NK-92 treated with Interleukin-12 subunit alpha and Interleukin-12 subunit beta, amount 100 ng/mL, for 24 hours (cell line): ENCODE measurements at regions not wholly inside any gene's neighbourhood (a gene's known extent, or its start where the extent isn't known, plus 50 kb on each side); places are given as distances from the start of the nearest gene placed in this dataset.

Source experiments
- DNase-seq: peaks from one replicate; lab custom pipeline; 2025; lab: John Stamatoyannopoulos, UW

DNA sequence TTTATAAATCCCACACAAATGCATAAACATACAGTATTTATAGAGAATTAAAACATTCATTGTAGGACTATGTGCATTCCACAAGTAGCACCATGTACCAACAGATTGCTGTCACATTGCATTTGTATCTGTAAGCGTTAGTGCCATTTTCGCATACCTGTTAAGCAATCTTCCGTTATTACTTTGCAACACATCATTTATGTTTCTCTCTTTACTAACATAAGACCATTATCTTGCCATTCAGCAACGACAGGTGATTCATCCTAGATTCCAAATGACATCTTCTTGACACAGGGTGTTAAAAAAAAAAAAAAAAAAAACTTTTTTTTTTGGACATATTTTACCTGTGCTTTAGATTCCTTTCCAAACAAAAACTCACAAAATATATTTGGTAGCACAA is 511.8 kb downstream of the ELAVL2 start:
- no peak for DNase-seq

DNA sequence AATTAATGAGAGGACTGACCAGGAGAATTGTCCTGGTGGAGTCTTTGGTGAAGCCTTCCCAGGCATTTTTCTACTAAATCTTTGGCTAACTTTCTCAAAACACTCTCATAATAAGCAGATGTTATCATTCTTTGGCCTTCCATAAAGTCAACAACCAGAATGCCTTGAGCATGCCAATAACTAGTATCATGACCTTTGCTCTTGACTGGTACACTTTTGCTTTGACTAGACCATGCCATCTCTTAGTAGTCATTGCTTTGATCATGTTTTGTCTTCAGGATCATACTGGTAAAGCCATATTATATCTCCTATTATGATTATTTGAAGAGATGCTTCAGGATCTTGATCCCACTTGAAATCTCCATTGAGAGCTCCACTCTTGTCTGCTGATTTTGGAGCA is 506.9 kb downstream of the ELAVL2 start:
- DNase-seq = no peak

DNA sequence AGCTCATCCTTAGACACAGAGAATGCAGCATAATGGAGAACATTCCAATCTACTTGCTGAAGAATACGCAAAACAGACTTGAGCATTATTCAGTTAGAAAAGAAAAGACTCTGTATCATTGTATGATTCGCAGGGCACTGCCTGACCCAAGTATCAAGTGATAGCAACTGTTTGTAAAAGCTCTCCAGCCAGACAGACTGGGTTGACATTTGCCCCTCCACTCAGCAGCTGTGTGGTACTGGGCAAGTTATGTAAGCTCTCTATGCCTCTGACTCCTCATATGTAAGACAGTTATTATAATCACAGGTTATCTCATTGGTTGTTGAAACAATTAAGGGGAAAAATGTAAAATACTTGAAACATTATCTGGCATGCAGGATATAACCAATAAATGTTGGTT is 505.0 kb downstream of the ELAVL2 start:
- DNase-seq = no peak

DNA sequence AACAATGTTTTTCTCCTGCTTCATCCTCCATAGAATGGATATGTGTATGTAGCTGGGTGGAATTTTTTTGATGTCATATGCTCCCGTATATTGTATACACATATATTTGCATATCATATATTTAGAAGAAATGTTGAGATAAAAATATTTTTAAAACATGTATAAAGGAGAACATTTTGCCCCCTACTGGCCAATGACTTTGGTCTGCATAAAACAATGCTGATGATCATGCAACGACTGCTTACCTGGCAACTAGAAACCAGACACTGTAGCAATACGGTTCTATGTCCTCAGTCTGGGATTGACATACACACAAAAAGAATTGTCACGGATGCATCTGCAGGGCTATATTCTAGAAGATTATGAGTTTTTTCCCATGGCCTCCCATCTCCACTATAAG is 503.6 kb downstream of the ELAVL2 start:
- DNase-seq = no peak

DNA sequence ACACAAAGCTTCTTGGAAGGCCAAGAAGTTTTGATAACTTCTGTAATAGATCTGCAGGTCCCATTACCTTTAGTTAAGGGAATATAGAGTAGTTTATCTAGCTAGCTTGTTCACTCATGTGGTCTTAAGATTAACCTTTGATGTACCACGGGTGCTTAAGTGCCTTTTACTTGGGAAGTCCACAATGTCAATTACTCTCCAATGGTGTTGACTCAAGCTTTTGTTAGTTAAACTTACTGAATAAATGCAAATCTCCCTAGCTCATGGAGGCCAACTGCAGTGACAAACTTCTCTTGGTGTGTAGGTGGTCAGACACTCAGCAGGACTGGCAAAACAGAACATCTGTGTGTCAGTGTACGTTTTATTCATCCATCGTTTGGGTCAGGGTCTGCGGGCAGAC is 501.5 kb downstream of the ELAVL2 start:
- no peak for DNase-seq

DNA sequence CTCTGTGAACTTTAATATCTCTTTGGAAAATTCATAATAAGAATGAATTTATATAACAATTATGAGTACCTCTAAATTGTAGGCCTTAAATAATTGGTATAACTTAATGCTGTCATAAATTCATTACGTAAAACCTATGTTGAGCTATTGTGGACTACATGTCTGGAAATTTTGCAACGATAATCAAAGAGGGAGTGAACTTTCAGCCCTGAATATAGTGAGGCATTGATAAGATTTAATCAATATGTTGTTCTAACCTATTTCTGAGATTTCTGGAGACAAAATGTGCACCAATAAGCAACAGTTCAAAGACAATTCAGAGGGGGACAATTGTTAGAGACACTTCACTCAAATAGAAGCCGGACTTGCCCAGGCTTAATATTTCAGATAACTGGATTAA is 499.4 kb downstream of the ELAVL2 start:
- DNase-seq = no peak

DNA sequence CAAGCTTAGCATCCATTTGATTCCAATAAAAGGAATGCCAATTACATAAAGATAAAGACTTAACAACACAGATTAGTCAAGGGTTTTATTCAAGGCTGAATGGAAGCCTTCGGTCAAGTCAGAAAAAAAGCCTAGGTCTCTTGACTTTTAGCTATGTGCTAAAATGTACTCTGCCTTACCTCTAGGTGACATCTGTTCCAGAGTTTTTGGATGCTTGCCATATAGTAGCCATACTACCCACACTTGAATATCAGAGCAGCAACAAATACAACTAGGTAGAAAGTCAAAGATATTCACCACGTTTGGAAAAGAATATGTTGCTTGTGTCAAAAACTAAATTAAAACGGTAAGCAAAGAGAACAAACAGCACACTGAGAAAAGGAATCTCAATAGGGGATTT is 484.7 kb downstream of the ELAVL2 start:
- no peak for DNase-seq

DNA sequence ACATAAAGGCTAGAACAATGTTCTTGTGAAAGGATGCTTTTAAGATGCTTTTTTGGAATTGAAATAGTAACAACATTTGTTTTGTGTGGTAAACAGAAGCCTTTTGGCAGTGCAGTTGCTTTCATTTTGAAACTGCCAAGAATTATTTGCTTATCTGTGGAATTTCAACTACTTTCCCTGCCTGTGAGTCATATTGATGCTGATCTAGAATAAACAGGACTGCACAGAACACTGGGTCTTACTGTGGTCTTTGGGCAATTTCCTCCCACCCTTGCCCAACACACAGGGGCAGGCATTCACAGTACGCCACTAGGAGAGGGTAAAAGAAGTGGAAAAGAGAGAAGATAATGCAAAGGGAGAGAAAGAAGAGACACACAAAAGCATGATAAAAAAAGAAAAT is 483.7 kb downstream of the ELAVL2 start:
- DNase-seq = no peak

DNA sequence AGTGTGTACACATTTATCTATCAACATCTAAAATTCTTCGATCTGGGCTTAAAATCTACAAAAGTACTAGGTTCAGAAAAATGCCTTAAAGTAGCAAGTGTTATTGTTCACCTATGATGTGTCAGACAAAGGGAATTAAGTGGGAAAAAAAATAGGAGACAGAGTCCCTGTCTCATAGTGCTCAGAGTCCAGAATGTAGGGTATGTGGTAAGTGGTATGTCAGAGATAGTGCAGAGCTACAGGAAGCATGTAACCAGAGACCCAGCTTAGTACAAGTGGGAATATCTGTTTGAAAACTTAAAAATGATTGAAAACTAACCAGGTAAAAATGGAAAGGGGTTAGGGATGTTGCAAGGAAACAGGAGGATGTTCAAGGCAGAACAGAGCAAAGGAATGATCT is 482.8 kb downstream of the ELAVL2 start:
- DNase-seq = no peak

DNA sequence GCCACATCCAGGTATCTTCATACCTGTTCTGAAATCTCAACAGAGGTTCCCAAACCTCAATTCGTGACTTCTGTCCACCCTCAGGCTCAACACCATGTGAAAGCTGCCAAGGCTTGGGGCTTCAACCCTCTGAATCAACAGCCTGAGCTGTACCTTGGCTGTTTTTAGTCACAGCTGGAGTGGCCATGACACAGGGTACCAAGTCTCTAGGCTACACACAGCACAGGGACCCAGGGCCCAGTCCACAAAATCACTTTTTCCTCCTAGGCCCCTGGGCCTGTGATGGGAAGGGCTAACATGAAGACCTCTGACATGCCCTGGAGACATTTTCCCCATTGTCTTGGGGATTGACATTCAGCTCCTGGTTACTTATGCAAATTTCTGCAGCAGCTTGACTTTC is 464.9 kb downstream of the ELAVL2 start:
- no peak for DNase-seq

DNA sequence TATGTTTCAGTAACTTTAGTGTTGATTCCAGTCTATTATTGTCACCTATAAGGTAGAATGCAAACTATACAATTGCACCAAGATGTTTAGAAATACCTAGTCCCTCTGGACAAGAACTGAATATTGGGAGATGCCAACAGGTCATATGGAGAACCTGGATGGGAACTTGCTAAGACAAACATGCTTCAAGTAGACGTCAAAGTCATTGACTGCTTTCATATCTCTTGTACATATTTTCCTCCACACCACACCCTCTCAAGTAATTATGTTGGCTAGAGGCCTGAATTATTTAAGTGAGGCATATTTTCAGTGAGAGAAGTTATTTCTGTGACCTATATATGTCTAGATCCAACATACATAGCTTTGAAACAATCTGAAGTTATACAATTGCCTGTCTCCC is 453.3 kb downstream of the ELAVL2 start:
- no peak for DNase-seq

DNA sequence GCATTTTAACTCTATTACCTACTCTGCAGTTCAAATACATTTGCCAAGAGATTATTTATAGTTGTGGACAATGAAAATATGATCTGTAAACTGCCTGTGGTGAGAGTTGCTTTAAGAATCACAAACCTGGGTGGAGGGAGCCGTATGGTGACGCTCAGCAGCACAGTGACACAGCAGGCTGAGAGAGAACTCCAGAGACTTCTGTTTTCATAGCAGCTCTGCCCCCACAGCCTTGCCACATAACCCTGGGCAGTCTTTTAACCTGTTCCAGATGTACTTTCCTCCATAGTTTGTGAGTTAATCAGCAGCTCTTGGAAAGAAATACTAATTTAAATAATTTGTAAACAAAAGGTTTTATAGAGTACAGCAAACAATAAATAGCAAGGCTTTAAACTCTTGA is 450.5 kb downstream of the ELAVL2 start:
- no peak for DNase-seq

DNA sequence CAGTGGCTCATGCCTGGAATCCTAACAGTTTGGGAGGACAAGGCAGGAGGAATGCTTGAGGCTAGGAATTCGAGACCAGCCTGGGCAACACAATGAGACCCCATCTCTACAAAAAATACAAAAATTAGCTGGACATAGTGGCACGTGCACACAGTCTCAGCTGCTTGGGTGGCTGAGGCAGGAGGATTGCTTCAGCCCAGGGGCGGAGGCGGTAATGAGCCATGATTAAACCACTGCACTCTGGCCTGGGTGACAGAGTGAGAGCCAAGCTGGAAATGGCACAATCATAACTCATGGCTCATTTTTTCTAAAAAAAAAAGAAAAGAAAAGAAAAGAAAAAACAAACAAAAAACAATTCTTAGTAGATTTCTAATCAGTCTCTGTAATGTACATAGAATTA is 446.2 kb downstream of the ELAVL2 start:
- no peak for DNase-seq

DNA sequence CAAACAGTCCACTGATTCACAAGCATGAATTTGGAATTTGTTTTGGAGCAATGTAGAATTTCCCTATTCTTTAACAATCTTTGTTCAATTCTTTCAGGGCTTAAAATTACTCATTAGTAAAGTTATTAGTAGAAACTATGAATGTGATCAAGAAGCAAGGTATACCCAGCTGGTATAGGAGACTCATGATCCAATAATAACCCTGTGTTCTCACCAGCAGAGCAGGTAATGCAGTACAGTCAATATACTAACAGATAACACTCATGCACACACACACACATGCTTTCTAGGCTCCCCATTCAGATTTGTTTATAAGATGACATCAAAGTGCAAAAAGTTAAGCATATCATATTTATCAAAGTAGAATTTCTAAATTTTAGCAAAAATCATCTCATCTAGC is 445.2 kb downstream of the ELAVL2 start:
- no peak for DNase-seq

DNA sequence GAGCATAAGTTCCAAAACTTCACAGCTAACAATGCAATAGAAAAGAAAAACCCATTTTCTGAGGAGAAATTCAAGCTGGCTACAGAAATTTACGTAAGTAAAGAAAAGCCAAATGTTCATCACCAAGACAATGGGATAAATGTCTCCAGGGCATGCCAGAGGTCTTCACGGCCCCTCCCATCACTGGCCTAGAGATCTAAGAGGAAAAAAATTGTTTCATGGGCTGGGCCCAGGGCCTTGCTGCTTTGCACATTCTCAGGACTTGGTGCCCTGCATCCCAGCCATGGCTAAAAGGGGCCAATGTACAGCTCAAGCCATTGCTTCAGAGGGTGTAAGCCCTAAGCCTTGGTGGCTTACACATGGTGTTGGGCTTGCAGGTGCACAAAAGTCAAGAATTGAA is 443.6 kb downstream of the ELAVL2 start:
- no peak for DNase-seq

DNA sequence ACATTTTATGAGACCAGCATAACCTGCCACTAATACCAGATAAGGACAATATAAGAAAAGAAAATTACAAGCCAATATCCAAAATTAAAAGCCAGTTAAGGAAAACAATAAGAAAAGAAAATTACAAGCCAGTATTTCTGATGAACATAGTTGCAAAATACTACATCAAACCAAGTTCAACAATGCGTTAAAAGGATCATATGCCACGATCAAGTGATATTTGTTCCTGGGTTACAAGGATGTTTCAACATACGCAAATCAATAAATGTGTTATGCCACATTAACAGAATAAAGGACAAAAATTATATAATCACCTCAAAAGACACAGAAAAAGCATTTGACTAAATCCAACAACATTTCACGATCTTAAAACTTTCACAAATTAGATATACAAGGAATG is 431.9 kb downstream of the ELAVL2 start:
- no peak for DNase-seq

DNA sequence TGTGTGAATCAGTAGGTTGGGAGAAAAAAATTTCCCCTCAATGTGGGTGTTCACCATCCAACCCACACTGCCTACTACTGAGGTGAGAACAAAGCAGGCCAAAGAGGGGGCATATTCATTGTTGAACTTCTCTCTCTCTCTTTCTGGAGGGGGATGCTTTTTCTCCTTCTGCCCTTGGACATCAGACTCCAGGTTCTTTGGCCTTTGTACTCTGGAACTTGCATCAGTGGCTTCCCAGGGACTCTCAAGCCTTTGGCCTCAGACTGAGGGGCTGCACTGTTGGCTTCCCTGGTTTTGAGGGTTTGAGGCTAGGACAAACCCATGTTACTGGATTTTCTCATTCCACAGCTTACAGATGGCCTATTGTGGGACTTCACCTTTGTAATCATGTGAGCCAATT is 417.2 kb downstream of the ELAVL2 start:
- no peak for DNase-seq

DNA sequence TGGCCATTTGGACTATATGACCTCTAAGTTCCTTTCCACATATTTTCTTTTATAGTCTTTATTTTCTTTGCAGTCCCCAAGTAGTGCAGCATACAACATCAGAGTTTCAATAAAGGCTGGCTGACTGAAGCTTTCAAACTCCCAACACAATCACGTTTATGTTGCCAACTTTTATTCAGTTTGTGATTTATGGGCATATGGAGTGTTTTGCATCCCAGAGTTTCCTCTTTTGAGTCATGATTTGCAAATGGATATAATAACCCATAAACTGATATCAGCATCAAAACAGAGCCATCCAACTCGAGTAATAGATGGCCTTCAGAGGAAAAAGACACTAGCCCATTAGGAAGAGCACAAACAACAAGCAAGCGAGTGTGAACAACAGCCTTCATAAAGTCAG is 414.0 kb downstream of the ELAVL2 start:
- DNase-seq = no peak

DNA sequence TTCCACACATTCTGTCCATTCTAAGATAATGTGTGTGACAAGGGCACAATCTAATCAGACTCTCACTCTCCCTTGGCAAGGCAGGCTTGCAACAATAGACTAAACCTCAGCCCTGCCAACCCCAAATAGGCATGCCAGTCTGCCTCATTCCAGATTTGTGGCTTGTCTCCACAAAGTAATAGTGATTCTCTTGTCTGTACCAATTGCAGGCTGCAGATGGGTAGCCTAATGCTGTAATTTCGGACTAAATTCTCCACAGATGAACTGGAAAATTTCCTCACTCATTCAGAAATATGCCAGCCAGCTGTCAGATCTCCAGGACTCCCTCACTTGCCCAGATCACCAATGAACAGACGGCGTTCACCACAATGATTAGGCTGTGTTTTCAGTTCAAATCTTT is 413.6 kb downstream of the ELAVL2 start:
- DNase-seq = no peak

DNA sequence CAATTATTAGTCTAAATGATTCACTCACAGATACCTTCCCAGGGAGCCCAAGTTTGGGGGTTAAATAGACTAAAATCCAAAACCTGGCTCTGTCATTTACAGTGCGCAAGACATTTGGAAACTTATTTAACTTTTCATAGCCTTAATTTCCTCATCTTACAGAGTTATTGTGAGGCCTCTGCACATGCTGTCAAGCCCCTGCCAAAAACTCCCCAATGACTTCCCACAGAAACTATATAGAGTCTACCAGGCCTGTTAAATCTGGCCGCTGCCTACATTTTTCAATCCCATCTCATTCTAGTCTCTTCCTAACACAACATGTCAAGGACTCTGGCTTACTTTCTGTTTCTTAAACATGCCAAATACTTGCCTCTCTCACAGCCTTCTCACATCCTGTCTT is 412.5 kb downstream of the ELAVL2 start:
- no peak for DNase-seq

DNA sequence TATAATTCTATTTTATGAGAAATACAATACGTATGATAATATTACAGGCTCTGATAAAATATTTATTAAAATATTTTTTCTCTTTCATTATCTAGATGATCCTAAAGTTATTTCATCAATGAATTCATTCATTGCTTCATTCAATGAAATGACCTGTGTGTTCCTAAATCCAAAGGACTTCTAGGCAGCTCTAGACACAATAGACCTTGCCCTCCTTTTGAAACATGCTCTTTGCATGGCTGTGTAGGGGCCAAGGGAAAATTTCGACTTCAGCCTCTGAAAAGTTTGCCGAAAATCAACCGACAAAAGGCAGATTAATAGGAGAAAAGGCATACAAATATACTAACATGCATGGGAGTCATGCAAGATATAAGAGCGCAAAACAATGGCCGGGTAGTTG is 402.0 kb downstream of the ELAVL2 start:
- no peak for DNase-seq

DNA sequence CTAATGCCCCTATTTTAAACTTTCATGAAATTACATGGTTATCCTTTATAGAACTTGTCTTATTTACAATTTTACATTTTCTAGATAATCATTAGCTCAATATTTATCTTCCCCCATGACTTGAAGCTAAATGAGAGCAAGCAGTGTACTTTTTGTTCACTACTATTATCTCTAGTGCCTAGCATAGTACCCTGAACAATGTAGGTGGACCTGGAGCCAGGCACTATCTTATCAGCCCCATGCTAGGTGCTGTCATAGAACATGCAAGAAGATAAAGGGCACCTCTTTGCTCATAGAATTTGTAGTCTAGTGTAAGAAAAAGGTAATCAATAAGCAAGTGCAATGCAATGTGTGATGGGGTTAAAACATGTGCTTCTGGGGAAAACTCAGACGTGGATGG is 399.9 kb downstream of the ELAVL2 start:
- DNase-seq = no peak

DNA sequence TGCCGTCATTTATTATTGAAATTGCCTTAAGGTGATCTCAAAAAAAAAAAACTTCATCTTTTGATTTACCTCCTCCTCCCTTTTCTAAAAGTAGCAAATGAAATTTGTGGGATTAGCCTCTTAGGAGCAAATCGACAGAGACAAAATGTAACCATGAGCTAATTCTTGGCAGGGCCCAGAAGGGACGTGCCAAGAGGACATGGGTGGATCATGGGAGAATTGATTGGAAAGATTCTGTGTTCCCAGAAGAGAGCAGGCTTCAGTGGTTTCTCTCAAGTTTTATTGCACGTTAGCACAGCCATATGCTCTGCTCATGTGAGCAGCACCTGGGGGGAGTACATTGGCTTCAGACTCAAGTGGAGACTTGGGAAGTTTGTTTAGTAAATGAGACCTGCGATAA is 394.6 kb downstream of the ELAVL2 start:
- DNase-seq = no peak

DNA sequence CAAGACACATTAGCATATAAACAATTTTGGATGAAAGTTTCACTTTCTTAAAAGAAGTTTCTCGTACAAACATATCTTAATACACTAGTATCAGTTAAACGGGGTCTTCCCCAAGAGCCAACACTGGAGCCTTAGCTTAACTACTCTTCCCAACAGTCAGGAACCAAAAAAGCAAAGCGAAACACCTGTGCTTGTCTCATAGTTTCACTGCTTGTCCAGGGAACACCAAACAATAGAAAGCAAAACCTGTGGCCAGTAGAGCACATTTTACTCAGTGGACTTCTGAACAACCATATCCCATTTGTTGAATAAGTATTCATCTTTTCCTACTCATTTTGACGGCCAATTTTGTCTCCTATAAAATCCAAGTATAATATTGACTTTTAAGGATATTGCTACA is 391.4 kb downstream of the ELAVL2 start:
- no peak for DNase-seq

DNA sequence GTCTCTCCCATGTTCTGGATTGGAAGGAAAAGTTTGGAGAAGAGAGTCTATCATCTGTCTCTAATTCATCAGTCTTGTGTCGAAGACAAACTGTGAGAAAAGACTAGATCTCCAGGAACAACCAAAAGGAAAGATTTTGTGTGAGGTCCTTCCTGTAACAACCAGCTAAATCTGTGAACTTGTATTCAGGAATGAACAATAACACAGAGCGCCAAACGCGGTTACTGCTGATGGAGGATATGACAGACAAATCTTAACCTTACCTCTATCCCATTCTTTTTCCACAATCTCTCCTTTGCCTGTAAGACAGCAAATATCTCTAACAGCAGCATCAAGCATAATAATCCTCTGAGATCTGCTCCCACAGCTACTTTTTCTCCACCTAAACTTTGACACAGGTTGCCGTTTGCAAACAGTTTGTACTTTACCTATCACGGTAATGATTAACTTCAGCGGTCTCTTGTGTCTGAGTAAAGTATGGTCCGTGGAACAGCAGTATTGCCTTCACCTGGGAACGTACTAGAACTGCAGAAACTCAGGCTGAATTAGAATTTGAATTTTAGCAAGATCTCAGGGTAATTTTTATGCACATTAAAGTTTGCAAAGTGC is 387.6 kb downstream of the ELAVL2 start:
- DNase-seq = no peak
